Upper lobe of right lung (tissue), 1 donor: ENCODE measurements at regions not wholly inside any gene's neighbourhood (a gene's known extent, or its start where the extent isn't known, plus 50 kb on each side); places are given as distances from the start of the nearest gene placed in this dataset.

Source experiments
- ATAC-seq: fragments of 200-7000 bp; cut with Tn5 transposase; one replicate; pipeline ENCODE4 v1.9.1; 2020; ENCODE audit warnings: mild to moderate bottlenecking, moderate library complexity
- DNase-seq: peaks from one replicate; pipeline ENCODE4 v3.0.0-alpha.2; 2020
- H3K27ac ChIP-seq: fragments of 200-600 bp; one replicate; pipeline ENCODE4 v1.8.0; 2022
- H3K27me3 ChIP-seq: fragments of 200-600 bp; one replicate; pipeline ENCODE4 v1.8.0; 2022; ENCODE audit warnings: mild to moderate bottlenecking
- H3K36me3 ChIP-seq: fragments of 200-600 bp; one replicate; pipeline ENCODE4 v1.8.0; 2022
- H3K4me1 ChIP-seq: fragments of 200-600 bp; one replicate; pipeline ENCODE4 v1.8.0; 2022
- H3K4me3 ChIP-seq: fragments of 200-600 bp; one replicate; pipeline ENCODE4 v1.8.0; 2022; ENCODE audit warnings: mild to moderate bottlenecking
- H3K9me3 ChIP-seq: fragments of 200-600 bp; one replicate; pipeline ENCODE4 v1.8.0; 2022
- CTCF ChIP-seq: fragments of 200-600 bp; IDR thresholded peaks from one replicate; pipeline ENCODE4 v1.8.0; 2022; ENCODE audit warnings: antibody characterized with exemption
- intact Hi-C: fragments of 100-400 bp; cut with DNase I; formaldehyde crosslinking; loops from one replicate; pipeline ENCODE4 v1.11.0; 2022
- donor health status: DM: no; HTN: yes; CAD: no; lungs with severe emphysema.

GRCh38 chr17:78305801-78306200 lies 54.1 kb downstream of the SOCS3 start:
- intact Hi-C loops: no loop called here
- no peak for TF ChIP-seq CTCF

GRCh38 chr17:78304549-78305037 lies 55.3 kb downstream of the SOCS3 start:
- DNase-seq (no peak), ATAC-seq (peak; percentile 40)
- Histone ChIP-seq H3K27me3 (no peaks in the 10 kb centered on the region), H3K9me3 (no peaks in the 10 kb centered on the region), H3K27ac (no peak overlapping the region), H3K4me1 (no peaks in the 10 kb centered on the region), H3K36me3 (no peaks in the 10 kb centered on the region), H3K4me3 (no peak overlapping the region)
- TF ChIP-seq CTCF: no peak
- intact Hi-C loops: no loop called here

More at GRCh38 chr17:78305801-78306200, 54.1 kb downstream of the SOCS3 start:
- Histone ChIP-seq H3K9me3 (no peaks in the 10 kb centered on the region), H3K27me3 (no peaks in the 10 kb centered on the region), H3K27ac (no peak overlapping the region), H3K4me1 (no peaks in the 10 kb centered on the region), H3K36me3 (no peaks in the 10 kb centered on the region), H3K4me3 (no peak overlapping the region)
- DNase-seq: no peak
- ATAC-seq: no peak

DNA sequence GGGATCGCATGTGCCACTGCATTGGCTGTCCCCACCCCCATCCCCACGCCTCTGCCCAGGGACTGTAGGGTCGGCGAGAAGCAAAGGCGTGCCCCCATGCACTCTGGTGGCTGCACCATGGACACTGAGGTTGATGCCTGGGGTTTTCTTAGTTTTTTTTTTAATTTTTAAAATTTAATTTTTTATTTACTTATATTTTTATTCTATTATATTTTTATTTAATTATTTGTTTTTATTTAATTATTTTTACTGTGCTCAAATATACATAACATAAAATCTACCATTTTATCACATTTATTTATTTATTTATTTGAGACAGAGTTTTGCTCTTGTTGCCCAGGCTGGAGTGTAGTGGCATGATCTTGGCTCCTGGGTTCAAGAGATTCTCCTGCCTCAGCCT lies 57.4 kb downstream of the SOCS3 start:
- TF ChIP-seq CTCF: no peak
- Histone ChIP-seq H3K9me3 (no peaks in the 10 kb centered on the region), H3K4me1 (no peaks in the 10 kb centered on the region), H3K27me3 (no peaks in the 10 kb centered on the region), H3K27ac (no peak overlapping the region), H3K36me3 (no peaks in the 10 kb centered on the region), H3K4me3 (no peak overlapping the region)
- intact Hi-C loops: no loop called here
- DNase-seq (no peak), ATAC-seq (no peak)

GRCh38 chr17:78301821-78302213 lies 58.1 kb downstream of the SOCS3 start:
- DNase-seq (no peak), ATAC-seq (no peak)
- TF ChIP-seq CTCF: no peak
- no peak overlapping the region for H3K27ac ChIP-seq
- H3K36me3 ChIP-seq: no peaks in the 10 kb centered on the region
- H3K9me3 ChIP-seq: no peaks in the 10 kb centered on the region
- no peaks in the 10 kb centered on the region for H3K27me3 ChIP-seq
- no peaks in the 10 kb centered on the region for H3K4me1 ChIP-seq
- intact Hi-C loops: no loop called here
- no peak overlapping the region for H3K4me3 ChIP-seq

DNA sequence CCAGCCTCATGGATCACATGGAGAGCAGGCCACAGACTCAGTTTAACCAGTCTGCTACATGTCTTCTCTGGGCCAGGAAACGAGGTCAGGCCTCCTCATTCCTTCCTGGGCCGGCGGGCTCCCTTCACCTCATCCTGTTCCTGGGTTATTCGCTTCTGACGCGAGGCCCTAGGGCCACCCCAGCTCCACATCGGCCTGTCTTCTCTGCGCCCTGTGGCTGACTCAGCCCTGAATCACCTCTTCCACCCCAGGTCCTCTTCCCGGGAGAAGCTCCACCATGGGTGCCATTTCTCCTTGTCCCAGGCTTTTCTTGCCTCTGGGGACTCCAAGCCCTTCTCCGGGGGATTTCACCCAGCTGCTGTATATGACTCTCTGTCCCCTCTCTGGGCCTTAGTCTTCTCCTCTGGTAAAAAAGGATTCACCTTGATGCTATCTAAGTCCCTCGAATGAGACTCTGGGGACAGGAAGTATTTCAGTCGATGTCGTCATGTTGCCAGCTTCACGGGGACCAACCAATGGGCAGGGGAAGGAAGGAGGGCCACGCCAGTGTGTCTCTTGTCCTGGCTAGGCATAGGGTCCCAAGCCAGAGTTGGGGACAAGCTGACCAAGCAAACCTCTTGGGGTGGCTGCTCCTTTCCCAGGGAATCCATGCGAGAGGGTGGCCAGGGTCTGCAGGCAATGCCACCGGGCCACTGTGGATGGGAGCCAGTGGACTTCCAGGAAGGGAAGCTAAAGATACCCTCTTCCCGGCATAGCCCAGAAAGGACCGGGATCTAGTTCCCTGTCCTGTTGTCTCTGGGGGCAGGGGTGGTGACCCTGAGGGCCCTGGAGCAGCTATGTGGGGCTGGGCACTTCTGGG lies 58.7 kb downstream of the SOCS3 start:
- Histone ChIP-seq H3K36me3 (no peaks in the 10 kb centered on the region), H3K27me3 (no peaks in the 10 kb centered on the region), H3K9me3 (no peaks in the 10 kb centered on the region), H3K4me3 (no peak overlapping the region), H3K27ac (no peak overlapping the region), H3K4me1 (no peaks in the 10 kb centered on the region)
- no peak for TF ChIP-seq CTCF
- no peak for DNase-seq
- intact Hi-C loops: no loop called here
- no peak for ATAC-seq
